H1 (cell line): ENCODE measurements at regions not wholly inside any gene's neighbourhood (a gene's known extent, or its start where the extent isn't known, plus 50 kb on each side); places are given as distances from the start of the nearest gene placed in this dataset.

Experiments used
- CBX8 ChIP-seq: fragments of 300-800, 300-1000 bp; sonication (generic); IDR thresholded peaks from 2 replicates; pipeline ENCODE4 v1.7.1; 2016; ENCODE audit warnings: low read depth, low read length, borderline replicate concordance
- CEBPB ChIP-seq: IDR thresholded peaks from 2 replicates; pipeline ENCODE4 v1.6.1; 2012; ENCODE audit warnings: low read depth, low read length
- CHD1 ChIP-seq: IDR thresholded peaks from 2 replicates; pipeline ENCODE4 v1.6.1; 2012; ENCODE audit warnings: low read depth, low read length, improper control_type of control experiment
- CHD2 ChIP-seq: IDR thresholded peaks from 2 replicates; pipeline ENCODE4 v1.6.1; 2012; ENCODE audit warnings: low read length, improper control_type of control experiment
- HDAC2 ChIP-seq, 2 experiments: fragments of 300-600 bp in 1 of 2; sonication (generic) in 1 of 2; IDR thresholded peaks; 2 replicates each; pipeline ENCODE4 v1.6.1; 2011 to 2012; ENCODE audit warnings: low read depth in 2 of 2, low read length in 2 of 2, mild to moderate bottlenecking in 2 of 2, moderate library complexity in 2 of 2, borderline replicate concordance in 1 of 2, inconsistent platforms in 1 of 2
- JUN ChIP-seq: IDR thresholded peaks from 2 replicates; pipeline ENCODE4 v1.6.1; 2011; ENCODE audit warnings: low read depth, mild to moderate bottlenecking, improper control_type of control experiment, low read length
- RXRA ChIP-seq: IDR thresholded peaks from 2 replicates; pipeline ENCODE4 v1.6.1; 2011; ENCODE audit warnings: low read depth, mild to moderate bottlenecking, low read length, moderate library complexity; ENCODE audit not compliant: insufficient read depth
- SAP30 ChIP-seq: fragments of 300-600 bp; sonication (generic); IDR thresholded peaks from 2 replicates; pipeline ENCODE4 v1.7.1; 2012; ENCODE audit warnings: low read length, moderate library complexity, mild to moderate bottlenecking, inconsistent platforms; ENCODE audit not compliant: insufficient read depth, insufficient replicate concordance
- TF ChIP-seq, protein P1 (sequence below): fragments of 300-600 bp; sonication (generic); IDR thresholded peaks from 2 replicates; pipeline ENCODE4 v1.7.1; 2012; ENCODE audit warnings: low read length, moderate library complexity, mild to moderate bottlenecking, inconsistent platforms; ENCODE audit not compliant: insufficient replicate concordance

DNA sequence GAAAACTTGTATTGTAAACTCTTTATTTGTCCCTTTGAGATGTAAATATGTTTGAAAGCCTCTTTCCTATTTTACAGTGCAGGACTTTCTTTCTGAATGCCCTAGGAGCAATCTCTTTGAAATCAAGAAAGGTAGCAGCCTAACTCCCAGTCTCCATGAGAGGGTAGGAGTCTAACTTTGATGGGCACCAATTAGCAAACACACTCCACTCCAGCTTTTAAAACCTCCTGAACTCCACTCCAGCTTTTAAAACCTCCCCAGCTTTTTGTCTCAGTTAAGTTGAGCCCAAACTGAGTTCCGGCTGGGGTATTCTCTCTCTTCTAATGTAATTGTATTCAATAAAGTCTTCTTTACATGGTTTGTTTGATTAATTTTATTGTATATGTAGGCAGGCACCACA is 493.7 kb upstream of the CDH7 start (continued):
- TF ChIP-seq, protein P1, sequence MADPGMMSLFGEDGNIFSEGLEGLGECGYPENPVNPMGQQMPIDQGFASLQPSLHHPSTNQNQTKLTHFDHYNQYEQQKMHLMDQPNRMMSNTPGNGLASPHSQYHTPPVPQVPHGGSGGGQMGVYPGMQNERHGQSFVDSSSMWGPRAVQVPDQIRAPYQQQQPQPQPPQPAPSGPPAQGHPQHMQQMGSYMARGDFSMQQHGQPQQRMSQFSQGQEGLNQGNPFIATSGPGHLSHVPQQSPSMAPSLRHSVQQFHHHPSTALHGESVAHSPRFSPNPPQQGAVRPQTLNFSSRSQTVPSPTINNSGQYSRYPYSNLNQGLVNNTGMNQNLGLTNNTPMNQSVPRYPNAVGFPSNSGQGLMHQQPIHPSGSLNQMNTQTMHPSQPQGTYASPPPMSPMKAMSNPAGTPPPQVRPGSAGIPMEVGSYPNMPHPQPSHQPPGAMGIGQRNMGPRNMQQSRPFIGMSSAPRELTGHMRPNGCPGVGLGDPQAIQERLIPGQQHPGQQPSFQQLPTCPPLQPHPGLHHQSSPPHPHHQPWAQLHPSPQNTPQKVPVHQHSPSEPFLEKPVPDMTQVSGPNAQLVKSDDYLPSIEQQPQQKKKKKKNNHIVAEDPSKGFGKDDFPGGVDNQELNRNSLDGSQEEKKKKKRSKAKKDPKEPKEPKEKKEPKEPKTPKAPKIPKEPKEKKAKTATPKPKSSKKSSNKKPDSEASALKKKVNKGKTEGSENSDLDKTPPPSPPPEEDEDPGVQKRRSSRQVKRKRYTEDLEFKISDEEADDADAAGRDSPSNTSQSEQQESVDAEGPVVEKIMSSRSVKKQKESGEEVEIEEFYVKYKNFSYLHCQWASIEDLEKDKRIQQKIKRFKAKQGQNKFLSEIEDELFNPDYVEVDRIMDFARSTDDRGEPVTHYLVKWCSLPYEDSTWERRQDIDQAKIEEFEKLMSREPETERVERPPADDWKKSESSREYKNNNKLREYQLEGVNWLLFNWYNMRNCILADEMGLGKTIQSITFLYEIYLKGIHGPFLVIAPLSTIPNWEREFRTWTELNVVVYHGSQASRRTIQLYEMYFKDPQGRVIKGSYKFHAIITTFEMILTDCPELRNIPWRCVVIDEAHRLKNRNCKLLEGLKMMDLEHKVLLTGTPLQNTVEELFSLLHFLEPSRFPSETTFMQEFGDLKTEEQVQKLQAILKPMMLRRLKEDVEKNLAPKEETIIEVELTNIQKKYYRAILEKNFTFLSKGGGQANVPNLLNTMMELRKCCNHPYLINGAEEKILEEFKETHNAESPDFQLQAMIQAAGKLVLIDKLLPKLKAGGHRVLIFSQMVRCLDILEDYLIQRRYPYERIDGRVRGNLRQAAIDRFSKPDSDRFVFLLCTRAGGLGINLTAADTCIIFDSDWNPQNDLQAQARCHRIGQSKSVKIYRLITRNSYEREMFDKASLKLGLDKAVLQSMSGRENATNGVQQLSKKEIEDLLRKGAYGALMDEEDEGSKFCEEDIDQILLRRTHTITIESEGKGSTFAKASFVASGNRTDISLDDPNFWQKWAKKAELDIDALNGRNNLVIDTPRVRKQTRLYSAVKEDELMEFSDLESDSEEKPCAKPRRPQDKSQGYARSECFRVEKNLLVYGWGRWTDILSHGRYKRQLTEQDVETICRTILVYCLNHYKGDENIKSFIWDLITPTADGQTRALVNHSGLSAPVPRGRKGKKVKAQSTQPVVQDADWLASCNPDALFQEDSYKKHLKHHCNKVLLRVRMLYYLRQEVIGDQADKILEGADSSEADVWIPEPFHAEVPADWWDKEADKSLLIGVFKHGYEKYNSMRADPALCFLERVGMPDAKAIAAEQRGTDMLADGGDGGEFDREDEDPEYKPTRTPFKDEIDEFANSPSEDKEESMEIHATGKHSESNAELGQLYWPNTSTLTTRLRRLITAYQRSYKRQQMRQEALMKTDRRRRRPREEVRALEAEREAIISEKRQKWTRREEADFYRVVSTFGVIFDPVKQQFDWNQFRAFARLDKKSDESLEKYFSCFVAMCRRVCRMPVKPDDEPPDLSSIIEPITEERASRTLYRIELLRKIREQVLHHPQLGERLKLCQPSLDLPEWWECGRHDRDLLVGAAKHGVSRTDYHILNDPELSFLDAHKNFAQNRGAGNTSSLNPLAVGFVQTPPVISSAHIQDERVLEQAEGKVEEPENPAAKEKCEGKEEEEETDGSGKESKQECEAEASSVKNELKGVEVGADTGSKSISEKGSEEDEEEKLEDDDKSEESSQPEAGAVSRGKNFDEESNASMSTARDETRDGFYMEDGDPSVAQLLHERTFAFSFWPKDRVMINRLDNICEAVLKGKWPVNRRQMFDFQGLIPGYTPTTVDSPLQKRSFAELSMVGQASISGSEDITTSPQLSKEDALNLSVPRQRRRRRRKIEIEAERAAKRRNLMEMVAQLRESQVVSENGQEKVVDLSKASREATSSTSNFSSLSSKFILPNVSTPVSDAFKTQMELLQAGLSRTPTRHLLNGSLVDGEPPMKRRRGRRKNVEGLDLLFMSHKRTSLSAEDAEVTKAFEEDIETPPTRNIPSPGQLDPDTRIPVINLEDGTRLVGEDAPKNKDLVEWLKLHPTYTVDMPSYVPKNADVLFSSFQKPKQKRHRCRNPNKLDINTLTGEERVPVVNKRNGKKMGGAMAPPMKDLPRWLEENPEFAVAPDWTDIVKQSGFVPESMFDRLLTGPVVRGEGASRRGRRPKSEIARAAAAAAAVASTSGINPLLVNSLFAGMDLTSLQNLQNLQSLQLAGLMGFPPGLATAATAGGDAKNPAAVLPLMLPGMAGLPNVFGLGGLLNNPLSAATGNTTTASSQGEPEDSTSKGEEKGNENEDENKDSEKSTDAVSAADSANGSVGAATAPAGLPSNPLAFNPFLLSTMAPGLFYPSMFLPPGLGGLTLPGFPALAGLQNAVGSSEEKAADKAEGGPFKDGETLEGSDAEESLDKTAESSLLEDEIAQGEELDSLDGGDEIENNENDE, result no peak
- TF ChIP-seq RXRA (no peak), CEBPB (no peak), JUN (no peak), CBX8 (no peak), CHD1 (no peak), SAP30 (no peak), CHD2 (no peak), HDAC2 (IDR thresholded peaks at IDR 0.05; ENCODE audit: borderline replicate concordance in 1 of 2, low read depth in 2 of 2, low read length in 2 of 2) (no peak)
